HG02840 (cell line): ENCODE measurements at regions not wholly inside any gene's neighbourhood (a gene's known extent, or its start where the extent isn't known, plus 50 kb on each side); places are given as distances from the start of the nearest gene placed in this dataset.

Experiments used
- ATAC-seq: cut with Tn5 transposase; IDR thresholded peaks from one replicate; pipeline ENCODE4 v1.9.1; 2021; ENCODE audit warnings: mild to moderate bottlenecking, moderate library complexity, moderate number of reproducible peaks; ENCODE audit not compliant: unreplicated experiment, low FRiP score

DNA sequence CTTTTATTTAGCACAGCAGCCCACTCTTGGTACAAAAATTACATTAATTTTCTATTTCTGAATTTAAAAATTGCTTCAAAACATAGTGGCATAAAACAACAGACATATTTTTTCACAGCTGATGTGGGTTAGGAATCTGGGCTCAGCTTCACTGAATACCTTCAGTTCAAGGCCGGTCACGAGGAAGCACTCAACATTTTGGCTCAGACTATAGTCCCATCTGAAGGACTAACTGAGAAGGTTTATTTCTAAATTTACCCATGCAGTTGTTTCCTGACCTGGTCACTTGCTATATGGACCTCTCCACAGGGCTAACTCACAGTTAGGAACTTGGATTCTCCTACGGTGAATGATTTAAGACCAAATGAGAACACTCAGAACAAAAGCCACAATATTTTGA, 1230.2 kb upstream of the ADGRL3 start:
- ATAC-seq, result no peak

DNA sequence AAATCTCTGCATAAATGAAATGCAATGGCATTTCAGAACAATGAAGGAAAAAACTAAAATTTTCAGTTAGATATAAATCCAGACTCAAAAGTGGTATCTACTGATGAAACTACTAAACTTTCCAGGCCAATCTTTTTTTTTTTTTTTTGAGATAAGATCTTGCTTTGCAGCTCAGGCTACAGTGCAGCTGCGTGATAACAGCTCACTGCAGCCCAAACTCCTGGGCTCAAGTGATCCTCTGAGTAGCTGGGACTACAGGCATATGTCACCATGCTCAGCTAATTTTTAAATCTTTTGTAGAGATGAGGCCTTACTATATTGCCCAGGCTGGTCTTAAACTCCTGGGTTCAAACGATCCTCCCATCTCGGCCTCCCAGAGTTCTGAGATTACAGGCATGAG, 1228.2 kb upstream of the ADGRL3 start:
- ATAC-seq, result no peak

- ATAC-seq, result no peak
Observed at GRCh38 chr4:59973492-59973891, 1226.6 kb upstream of the ADGRL3 start.

DNA sequence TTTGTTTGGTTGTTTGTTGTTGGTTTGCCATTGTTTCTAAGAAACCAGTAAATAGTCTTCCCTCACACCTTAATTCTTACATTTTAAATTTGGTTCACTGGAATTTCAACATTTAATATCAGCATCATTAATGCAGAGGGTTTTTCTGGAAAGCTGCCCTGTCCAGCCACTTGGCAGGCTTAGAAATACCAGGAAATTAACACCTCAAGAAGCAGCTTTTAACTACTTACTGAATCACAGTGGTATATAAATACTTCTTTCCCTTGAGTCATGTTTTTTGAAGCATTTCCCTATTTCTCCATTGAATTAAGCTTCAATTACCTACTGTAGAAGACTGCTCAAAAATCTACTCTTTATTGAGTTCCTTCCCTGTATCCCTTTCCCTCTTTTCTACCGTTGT, 1221.1 kb upstream of the ADGRL3 start:
- no peak for ATAC-seq

GRCh38 chr4:59983852-59984251, 1216.3 kb upstream of the ADGRL3 start:
- no peak for ATAC-seq

DNA sequence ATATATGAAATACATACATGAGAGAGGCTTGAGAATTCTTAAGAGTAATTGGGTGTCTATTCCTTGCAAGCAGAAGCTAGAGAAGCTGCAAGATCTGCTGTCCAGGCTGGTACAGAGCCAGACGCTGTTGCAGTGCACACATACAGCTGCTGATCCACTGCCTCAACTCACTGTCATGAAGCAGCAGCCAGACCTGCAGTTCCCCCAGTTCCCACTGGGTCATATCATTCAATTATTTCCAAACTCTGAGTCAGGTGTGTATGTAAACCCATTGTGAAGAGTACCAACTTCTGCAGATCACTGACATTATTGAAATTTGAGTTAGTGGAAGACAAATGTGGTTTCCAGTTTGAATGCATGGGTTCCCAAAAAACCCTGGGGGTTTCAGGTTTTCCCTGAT, 1212.8 kb upstream of the ADGRL3 start:
- no peak for ATAC-seq

GRCh38 chr4:59994118-59994517, 1206.0 kb upstream of the ADGRL3 start:
- ATAC-seq, result no peak

DNA sequence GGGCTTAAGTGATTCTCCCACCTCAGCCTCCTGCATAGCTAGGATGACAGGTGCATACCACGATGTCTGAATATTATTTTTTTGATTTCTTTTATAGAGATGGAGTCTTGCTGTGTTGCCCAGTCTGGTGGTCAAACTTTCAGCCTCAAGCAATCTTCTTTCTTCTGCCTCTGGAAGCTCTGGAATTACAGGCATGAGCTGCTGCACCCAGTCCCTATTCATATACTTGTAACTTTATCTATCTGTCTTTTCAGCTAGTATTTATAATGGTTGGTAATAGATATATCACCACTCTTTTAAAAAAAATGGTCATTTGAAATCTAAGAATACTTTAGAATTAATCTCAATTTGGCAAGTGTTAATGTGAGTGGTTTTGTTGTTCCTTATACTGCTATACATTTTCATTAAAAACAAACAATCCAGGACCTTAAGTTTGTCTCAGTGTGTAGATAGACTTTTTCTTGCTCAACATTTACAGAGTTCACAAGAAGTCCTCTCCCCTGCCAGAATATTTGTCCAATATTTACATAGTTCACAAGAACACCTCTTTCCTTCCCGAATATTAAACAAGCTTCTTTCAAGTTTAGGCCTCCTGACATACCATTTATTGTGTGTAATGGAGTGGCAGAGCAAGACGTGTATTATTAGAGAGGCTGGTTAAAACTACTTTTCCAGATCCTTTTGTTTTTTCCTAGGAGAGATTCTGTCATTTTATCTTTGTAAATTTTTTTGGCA, 1197.4 kb upstream of the ADGRL3 start:
- ATAC-seq, result no peak

GRCh38 chr4:60013464-60014184, 1186.5 kb upstream of the ADGRL3 start:
- no peak for ATAC-seq

DNA sequence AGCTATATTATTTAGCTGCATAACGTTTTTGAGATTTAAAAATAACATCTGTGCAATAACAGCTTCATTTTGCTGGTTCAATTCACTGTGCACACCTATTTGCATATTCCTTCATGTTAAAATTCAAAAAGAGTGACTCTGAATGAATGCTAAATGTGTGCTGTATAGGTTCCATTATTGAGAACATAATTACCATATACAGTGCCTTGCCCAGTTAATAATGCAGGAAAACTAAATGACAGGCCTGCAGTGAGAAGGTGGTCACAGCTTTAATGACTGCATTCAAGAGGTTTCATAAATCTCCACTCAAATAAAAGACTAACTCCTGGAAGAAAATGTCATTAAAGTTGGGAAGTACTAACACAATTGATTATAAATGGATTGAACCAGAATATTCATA, 1183.2 kb upstream of the ADGRL3 start:
- ATAC-seq, result no peak

- ATAC-seq, result no peak
Observed at GRCh38 chr4:60019180-60019579, 1180.9 kb upstream of the ADGRL3 start.

DNA sequence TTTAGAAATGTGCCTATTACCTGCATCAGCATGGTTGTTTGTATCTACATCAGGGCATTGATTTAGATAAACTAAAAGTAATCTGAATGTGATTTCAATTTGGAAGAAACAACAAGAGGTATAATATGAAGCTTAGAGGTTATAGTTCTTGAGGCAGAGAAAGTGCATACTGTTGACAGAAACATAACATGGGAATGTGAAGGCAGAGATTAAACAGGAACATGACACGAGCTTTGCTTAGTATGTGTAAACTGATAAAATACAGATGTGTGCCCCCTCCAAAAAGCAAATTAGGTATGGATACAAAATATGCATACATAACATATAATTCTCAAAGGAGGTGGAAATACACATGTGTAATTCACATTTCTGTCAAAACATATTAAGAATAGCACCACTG, 1180.2 kb upstream of the ADGRL3 start:
- no peak for ATAC-seq

GRCh38 chr4:60020389-60020788, 1179.7 kb upstream of the ADGRL3 start:
- ATAC-seq, result no peak

DNA sequence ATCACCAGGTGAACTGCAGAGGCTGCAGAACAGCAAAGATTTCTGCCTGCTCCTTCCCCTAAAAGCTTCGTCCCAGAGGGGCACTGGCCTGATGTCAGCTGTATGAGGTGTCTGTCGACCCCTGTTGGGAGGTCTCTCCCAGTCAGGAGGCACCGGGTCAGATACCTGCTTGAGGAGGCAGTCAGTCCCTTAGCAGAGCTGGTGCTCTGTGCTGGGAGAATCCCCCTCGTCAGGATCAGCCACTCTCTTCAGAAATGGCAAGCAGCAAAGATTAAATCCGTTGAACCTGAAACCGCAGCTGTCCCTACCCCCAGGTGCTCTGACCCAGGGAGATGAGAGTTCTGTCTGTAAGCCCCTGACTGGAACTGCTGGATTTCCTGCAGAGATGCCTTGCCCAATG, 1166.3 kb upstream of the ADGRL3 start:
- ATAC-seq, result no peak

GRCh38 chr4:60034361-60034760, 1165.8 kb upstream of the ADGRL3 start:
- no peak for ATAC-seq

GRCh38 chr4:60039908-60040307, 1160.2 kb upstream of the ADGRL3 start:
- no peak for ATAC-seq

DNA sequence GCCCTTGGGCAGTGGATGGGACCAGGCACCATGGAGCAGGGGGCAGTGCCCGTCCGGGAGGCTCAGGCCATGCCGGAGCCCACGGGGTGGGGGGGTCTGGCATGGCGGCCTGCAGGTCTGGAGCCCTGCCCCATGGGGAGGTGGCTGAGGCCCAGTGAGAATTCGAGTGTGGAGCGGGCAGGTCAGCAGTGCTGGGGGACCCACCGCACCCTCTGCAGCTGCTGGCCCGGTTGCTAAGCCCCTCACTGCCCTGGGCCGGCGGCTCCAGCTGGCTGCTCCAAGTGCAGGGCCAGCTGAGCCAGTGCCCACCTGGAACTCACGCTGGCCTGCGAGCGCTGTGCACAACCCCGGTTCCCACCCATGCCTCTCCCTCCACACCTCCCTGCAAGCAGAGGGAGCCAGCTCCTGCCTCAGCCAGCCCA, 1157.9 kb upstream of the ADGRL3 start:
- no peak for ATAC-seq

GRCh38 chr4:60042941-60043340, 1157.2 kb upstream of the ADGRL3 start:
- no peak for ATAC-seq

DNA sequence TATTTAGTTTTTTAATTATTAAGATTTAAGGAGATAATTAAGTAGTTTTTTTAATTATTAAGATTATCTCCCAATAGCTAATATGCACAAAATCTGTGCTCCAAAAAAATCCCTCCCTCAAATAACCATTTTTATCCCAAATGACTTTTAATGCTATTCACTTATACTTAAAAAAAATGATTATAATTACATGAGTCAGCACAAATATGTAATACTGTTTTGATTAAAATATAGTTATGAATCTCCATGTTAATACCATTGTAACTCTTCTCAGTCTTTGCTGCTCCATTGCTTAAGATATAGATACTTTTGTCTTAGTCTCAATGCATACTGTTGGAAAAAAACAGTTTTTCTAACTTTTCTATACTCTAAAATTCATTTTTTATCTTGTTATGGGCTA, 1121.1 kb upstream of the ADGRL3 start:
- no peak for ATAC-seq

DNA sequence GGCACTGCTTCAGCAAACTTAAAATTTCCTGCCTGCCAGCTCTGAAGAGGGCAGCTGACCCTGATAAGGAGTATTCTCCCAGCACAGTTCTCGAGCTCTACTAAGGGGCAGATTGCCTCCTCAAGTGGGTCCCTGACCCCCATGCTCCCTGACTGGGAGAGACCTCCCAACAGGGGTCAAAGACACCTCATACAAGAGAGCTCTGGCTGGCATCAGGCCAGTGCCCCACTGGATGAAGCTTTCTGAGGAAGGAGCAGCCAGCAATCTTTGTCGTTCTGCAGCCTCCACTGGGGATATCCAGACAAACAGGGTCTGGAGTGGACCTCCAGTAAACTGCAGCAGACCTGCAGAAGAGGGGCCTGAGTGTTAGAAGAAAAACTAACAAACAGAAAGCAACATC, 1118.3 kb upstream of the ADGRL3 start:
- no peak for ATAC-seq

GRCh38 chr4:60088807-60089486, 1111.2 kb upstream of the ADGRL3 start:
- ATAC-seq, result no peak
